KG1 (cell line): ENCODE measurements at regions not wholly inside any gene's neighbourhood (a gene's known extent, or its start where the extent isn't known, plus 50 kb on each side); places are given as distances from the start of the nearest gene placed in this dataset.
"Not testable (repeated sequence)": the region's sequence is repeated elsewhere in the genome, so short reads cannot be mapped to it uniquely, and the experiment has no call there.

Source experiments
- DNase-seq: peaks from one replicate; lab custom pipeline; 2025; lab: John Stamatoyannopoulos, UW

DNA sequence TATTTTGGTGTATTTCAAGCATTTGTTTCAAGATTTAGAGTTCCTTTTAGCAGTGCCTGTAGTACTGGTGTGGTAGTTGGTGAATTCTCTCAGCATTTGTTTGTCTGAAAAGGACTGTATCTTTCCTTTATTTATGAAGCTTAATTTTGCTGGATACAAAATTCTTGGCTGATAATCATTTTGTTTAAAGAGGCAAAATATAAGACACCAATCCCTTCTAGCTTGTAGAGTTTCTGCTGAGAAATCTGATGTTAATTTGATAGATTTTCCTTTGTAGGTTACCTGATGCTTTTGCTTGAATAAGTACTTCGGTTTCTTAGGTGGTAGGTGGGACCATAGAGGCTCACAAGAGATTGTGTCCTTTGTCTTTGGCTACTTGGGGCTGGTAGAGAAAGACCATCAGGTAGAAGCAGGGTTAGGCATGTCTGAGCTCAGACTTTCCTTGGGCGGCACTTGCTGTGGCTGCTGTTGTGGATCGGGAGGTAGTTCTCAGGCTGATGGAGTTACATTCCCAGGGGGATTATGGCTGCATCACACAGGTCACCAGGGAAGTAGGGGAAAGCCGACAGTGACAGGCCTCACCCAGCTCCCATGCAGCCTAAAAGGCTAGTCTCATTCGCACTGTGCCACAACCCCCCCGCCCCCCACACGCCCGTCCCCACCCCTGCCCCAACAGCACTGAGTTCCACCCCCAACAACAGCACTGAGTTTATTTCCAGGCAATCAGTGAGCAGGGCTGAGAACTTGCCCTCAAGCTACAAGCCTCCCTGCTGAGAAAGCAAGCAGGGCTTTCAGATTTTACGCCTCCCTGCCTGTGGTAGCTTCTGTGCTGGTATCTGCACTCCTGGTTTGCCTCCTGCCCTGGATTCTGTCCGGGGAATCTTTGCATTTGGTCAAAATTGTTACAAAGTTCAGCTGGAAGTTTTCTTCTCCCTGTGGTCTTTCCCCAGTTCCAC is 127.1 kb upstream of the GLRA1 start:
- no peak for DNase-seq

DNA sequence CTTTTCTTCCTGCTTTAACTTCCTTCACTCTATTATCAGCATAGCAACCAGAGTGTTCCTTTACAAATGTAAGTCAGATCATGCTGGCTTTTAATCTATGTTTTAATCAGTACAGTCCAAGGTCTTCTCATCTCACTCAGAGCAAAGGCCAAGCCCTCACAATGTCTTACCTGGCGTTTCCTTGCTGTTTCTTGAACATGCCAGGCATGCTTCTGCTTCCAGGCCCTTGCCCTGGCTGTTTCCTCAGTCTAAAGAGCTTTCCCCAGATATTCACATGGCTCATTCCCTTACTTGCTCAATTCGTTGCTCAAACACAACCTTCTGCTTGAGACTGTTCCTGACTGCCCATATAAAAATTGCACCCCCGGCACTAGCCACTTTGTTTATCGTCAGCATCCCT is 121.7 kb upstream of the GLRA1 start:
- DNase-seq = no peak

DNA sequence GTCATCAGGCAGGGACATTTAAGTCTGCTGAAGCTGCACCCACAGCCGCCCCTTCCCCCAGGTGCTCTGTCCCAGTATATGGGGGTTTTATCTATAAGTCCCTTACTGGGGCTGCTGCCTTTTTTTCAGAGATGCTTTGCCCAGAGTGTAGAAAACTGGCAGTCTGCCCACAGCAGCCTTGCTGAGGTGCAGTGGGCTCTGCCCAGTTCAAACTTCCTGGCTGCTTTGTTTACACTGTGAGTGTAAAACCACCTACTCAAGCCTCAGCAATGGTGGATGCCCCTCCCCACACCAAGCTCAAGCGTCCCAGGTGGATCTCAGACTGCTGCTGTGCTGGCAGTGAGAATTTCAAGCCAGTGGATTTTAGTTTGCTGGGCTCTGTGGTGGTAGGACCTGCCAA is 114.2 kb upstream of the GLRA1 start:
- not testable (repeated sequence) for DNase-seq

DNA sequence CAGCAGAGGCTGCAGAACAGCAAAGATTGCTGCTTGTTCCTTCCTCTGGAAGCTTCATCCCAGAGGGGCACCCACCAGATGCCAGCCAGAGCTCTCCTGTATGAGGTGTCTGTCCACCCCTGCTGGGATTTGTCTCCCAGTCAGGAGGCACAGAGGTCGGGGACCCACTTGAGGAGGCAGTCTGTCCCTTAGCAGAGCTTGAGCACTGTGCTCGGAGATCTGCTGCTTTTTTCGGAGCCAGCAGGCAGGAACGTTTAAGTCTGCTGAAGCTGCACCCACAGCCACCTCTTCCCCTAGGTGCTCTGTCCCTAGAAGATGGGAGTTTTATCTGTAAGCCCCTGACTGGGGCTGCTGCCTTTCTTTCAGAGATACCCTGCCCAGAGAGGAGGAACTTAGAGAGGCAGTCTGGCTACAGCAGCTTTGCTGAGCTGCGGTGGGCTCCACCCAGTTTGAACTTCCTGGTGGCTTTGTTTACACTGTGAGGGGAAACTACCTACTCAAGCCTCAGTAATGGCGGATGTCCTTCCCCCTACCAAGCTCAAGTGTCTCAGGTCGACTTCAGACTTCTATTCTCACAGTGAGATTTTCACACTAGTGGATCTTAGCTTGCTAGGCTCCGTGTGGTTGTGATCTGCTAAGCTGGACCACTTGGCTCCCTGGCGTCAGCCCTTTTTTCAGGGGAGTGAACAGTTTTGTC is 101.8 kb upstream of the GLRA1 start:
- not testable (repeated sequence) for DNase-seq

DNA sequence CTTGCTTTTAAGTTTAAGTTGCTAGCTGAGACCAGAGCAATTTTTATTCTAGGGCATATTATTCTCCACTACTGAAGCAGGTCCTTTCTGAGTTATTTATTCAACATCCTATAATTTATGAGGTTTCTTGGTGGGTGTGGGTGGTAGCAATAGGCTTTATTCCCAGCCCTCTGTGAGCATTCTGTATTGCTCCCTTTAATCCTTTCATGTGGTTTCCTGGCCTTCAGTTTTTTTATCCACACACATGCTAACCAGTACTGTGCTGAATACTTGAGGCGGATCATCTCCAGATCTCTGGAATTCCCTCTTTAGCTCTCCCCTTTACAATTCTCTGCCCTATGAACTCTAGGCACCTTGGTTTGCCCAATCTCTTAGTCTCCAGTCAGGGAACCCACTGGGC is 91.8 kb upstream of the GLRA1 start:
- no peak for DNase-seq

DNA sequence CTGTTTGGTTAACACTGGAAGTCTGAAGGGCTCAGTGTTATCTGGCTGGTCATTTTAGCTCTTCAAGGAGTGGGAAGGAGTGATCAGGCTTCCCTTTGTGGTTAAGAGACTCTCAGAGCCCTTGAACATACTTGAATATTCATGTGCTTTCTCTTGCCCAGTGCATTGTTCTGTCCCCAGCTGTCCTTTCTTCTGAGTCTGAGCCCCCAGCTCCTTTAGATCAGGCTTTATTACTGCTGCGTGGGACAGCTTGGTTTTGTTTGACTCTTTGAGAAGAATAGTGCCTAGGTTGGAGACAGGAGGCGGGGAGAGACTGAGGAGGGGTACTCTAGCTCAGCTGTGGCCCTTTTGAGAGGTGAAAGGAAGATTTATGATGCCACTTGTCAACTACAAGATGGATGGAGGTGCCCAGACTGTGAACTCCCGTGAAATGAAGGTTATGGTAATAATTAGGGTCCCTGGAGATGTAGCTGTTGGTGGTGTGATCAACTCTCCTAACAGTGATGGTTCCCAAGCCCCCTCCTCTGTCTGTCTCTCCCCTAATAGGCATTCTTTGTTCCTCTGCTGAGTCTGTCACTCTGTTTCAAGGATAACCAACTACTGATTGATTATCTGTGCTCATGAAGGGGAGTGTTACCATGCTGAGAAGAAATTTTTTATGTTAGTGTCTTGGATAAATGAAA is 83.1 kb upstream of the GLRA1 start:
- no peak for DNase-seq

DNA sequence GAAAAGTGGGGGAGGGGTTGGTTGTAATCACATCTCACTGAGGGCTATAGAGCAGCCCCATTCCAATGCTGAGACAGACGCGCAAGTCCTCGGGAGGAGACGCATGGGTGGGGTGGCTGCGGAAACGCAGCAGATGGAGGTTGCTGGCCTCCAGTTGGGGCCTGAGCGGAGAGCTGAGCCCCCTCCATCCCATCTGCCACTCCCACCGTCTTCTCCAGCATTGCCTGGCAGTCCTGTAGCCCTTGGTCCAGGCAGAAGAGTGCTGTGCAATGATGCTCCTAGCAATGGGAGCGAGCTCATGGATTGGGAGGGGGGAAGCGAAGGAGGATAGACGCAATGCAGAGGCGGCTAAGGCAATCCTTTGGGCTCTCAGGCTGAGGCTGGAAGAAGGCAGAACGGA is 79.4 kb upstream of the GLRA1 start:
- DNase-seq = no peak
